AG20443 (cell line): ENCODE measurements at regions not wholly inside any gene's neighbourhood (a gene's known extent, or its start where the extent isn't known, plus 50 kb on each side); places are given as distances from the start of the nearest gene placed in this dataset.
"Not testable (repeated sequence)": the region's sequence is repeated elsewhere in the genome, so short reads cannot be mapped to it uniquely, and the experiment has no call there.

Experiments
- DNase-seq: peaks from one replicate; pipeline ENCODE4 v3.0.0; 2012; ENCODE audit warnings: low spot score, mixed read lengths

- DNase-seq, result no peak
Observed at GRCh38 chr11:41714101-41714500, 254.6 kb upstream of the LRRC4C start.

DNA sequence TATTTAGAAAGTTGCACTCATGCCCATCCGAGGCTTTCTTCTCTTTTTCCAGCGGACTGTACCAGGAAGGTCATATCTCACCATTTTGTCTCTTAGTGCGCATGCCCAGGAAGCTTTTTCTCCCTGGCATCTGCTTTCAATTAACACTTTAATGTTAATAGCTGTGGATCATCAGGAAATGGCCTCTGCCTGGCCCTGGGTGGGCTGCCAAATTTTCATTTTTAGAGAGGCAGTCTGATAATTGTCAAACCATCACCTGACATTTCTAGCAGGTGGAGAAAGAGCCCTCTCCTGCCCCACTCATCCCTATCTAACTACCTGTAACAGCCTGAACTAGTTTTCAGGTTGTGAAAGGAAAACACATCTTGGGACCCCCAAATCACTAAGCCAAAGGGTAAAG lies 257.4 kb upstream of the LRRC4C start:
- DNase-seq, result no peak

- DNase-seq, result no peak
Observed at GRCh38 chr11:41720761-41721160, 261.3 kb upstream of the LRRC4C start.

GRCh38 chr11:41728161-41728560 lies 268.7 kb upstream of the LRRC4C start:
- DNase-seq, result not testable (repeated sequence)

DNA sequence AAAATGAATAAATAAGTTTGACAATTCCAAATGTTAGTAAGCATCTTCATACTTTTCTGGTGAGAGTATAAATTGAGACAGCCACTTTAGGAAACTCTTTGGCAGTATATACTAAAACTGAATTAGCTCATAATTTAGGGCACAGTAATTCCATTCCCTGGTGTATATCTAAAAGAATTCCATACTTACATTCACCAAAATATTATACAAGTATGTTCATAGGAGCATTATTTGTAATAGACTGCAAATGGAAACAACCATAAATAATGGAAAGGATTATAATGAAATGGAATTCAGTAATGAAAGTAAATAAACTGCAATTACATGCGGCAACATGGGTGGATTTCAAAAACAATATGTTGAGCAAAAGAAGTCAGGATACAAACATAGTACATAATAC lies 315.8 kb upstream of the LRRC4C start:
- no peak for DNase-seq

- DNase-seq, result no peak
Observed at GRCh38 chr11:41779401-41779960, 320.0 kb upstream of the LRRC4C start.

DNA sequence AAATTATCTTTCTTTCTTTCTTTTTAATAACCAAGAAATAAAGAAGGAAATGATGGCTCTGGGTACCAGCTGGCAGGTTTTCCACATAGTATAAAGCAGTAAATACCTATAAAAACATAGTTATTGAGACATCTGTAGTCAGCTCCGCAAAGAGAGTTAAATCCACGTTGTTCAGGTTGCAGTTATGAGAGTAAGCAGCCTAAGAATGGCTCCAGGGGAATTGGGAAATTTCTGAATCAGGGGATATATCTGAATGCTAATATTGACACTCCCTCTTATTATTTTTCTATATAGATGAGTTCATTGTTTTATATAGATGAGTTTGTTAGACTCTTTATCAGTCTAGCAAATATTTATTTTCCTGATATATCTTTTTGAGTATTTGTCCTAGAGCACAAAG lies 322.0 kb upstream of the LRRC4C start:
- no peak for DNase-seq

DNA sequence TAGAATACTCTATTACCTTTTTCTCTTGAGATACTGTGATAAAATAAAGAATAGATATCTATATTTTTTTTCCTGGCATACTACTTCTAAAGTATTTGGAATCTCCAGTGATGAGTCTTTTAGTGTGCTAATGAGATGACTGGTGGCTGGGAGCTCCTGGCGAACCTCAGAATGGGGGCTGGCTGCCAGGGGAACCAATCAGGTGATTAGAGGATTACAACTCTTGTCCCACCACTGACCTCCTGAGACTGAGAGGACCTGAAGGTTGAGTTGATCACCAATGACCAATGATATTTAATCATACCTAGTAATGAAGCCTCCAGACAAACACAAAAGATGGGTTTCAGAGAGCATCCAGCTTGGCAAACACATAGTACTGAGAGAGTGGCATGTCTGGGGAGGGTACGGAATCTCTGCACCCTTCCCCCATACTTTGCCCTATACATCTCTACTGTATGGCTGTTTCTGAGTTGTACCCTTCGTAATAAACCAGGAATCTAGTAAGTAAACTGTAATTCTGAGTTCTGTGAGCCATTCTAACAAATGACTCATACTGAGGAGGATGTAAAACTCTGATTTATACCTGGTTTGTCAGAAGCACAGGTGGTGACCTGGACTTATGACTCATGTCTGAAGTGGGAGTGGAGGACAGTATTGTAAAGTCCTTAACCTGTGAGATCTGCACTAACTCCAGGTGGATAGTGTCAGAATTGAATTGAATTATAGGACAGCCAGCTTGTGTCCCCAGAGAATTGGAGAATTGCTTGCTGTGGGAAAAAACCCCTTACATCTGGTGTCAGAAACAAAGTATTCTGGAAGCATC lies 325.3 kb upstream of the LRRC4C start:
- DNase-seq, result no peak

GRCh38 chr11:41786087-41786486 lies 326.6 kb upstream of the LRRC4C start:
- no peak for DNase-seq

DNA sequence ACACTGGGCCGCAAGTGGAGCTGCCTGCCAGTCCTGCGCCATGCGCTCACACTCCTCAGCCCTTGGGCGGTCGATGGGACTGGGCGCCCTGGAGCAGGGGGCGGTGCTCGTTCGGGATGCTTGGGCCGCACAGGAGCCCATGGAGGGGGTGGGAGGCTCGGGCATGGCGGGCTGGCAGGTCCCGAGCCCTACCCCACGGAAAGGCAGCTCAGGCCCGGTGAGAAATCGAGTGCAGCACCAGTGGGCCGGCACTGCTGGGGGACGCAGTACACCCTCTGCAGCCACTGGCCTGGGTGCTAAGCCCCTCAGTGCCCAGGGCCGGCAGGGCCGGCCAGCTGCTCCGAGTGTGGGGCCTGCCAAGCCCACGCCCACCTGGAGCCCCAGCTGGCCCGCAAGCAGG lies 328.7 kb upstream of the LRRC4C start:
- DNase-seq, result no peak

DNA sequence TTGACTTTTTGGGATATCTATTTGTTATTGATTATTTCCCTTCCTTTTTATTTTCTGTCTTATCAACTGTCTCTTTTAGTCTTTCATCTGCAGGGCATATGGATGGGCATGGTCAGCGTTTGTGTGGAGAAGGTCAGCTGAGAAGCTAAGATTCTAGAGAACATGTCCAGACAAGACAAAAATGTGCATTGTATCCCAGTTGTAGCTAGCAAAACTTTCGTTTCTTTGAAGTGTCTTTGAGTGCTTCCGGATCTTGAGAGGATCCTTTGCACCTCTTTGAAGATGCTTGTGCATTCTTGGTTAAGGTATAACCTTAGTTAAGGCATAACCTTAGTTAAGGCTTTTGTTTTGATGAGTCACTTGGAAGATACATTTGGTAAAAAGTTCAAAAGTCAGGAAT lies 329.9 kb upstream of the LRRC4C start:
- DNase-seq, result no peak

GRCh38 chr11:41795004-41795403 lies 335.6 kb upstream of the LRRC4C start:
- no peak for DNase-seq

DNA sequence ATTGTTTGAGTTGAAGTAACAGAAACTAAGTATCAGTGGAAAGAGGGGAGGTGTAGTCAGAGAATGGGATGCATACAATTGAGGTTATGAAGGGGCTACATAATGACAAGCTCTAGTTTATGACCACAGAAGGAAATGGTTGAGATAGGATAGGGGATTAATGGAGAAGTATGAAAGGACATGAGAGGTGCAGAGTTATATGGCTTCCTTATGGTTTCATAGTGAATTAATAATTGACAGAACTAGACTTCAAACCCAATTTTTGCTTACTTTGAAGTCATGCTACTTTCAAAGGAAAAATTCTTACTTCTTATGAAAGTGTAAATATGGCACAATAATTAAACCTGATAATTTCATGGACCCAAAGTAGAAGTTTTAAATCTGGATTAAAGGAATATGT lies 340.3 kb upstream of the LRRC4C start:
- no peak for DNase-seq

DNA sequence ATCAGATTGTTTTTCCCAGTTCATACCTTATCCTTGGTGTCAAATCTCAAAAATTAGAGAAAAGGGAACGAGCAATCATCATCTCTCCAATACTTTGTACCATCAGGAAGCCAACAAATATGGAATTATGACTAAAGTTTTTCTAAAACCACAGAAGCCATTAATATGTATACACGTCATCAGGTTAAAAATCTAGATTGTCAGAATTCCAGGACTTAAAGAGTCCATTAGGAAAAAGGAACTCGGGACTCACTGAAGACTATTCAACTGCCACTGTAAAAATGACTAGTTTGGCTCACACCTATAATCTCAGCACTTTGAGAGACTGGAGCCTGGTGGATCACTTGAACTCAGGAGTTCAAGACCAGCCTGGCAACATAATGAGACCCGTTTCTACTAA lies 344.4 kb upstream of the LRRC4C start:
- DNase-seq, result no peak

DNA sequence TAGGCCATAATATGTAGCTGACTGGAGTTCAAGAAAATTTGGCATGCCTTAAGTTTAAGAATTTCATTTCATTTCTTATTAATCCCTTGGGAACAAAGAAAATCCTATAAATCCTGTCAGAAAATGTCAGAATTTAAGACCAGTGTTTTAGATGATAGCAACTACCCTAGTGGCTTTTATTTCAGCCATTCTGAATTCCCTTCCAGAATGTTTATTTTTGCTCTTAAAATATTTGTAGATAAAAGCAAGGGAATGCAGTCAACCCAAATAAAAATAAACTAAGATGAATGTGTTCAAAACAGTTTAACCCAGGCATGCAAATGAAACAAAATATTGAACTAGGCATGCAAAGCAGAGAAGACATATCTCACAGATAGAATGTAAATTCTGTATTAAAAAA lies 356.9 kb upstream of the LRRC4C start:
- DNase-seq, result no peak

- DNase-seq, result not testable (repeated sequence)
Observed at GRCh38 chr11:41824287-41824686, 364.8 kb upstream of the LRRC4C start.

DNA sequence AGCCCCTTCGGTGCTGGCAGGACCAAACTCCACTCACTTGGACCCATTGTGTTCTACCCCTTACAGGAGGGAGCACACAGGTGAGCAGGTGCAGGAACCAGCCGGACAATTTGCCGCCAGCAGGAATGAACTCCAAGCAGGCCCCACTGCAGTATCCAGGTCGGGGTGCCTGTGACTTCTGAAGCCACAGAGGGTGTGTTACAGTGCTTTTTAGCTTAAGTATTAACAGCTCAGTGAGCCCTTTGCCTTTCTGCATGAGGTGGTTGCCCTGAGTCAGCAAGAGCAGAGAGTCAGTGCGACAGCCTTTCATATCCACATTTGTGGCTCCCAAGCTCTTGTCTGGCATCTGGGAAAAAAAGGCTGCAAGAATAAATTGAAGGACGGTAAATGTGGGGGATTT lies 366.6 kb upstream of the LRRC4C start:
- no peak for DNase-seq

GRCh38 chr11:41836431-41836830 lies 377.0 kb upstream of the LRRC4C start:
- DNase-seq, result no peak

- no peak for DNase-seq
Observed at GRCh38 chr11:41842673-41843072, 383.2 kb upstream of the LRRC4C start.

DNA sequence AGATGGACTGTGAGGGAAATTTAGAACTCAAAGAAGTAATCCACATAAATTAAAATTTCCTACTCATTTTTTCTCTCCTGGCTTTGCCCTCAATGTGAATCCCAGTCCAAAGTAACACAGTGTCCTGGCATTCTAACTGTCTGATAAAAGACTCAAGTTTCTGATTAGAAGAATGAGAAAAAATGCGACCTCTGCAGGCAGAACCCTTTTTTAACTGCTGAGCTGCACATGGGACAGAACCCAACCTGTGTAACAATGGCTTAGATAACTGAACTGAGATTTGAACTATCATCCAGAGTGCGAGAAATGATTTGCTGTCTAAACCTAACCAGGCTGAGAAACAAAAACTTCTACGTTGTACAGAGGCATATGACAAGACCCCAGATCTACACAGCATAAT lies 385.6 kb upstream of the LRRC4C start:
- DNase-seq, result no peak

GRCh38 chr11:41848349-41848748 lies 388.9 kb upstream of the LRRC4C start:
- no peak for DNase-seq

GRCh38 chr11:41849250-41849649 lies 389.8 kb upstream of the LRRC4C start:
- no peak for DNase-seq

- DNase-seq, result no peak
Observed at GRCh38 chr11:41851743-41852142, 392.3 kb upstream of the LRRC4C start.

DNA sequence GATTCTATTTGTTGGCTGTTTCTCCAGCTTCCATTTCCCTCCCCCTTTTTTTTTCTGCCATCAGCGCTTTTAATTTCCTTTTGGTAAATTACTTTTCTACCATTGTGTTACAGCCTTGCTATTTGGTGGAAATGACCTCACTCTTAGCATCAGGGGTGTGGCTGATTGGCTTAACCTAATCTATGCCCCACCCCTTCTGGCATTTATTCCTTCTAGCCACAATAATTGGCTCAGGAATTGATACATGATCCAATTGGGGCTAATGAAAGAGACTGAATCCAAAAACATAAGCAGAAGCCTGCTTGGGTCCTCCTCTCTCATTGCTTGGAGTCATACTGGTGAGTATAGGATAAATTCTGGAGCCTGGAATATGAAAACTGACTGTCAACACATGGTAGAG lies 402.4 kb upstream of the LRRC4C start:
- no peak for DNase-seq
